ENCODE measurements at regions not wholly inside any gene's neighbourhood (a gene's known extent, or its start where the extent isn't known, plus 50 kb on each side); places are given as distances from the start of the nearest gene placed in this dataset.

GRCh38 chr6:19245656-19246055, 591.5 kb upstream of the ID4 start:
- Histone ChIP-seq H3K27ac (ENCODE audit: insufficient read depth, low read length) (no peak overlapping the region), H2AK5ac (ENCODE audit: low read depth, low read length) (no peak overlapping the region), H2AK9ac (replicated peaks; ENCODE audit: low read depth, low read length, poor library complexity) (no peak overlapping the region), H3K27me3 (ENCODE audit: control insufficient read depth, insufficient read depth, low read length) (no peaks in the 10 kb centered on the region), H4K8ac (ENCODE audit: low read depth in 2 of 2, low read length in 2 of 2) (no peak overlapping the region), H3K4me2 (ENCODE audit: low read depth, low read length) (no peak overlapping the region), H3K9me3 (ENCODE audit: control insufficient read depth, insufficient read depth, low read length) (peaks cover 3% of the 10 kb centered on the region; the same call in 1 of the 2 replicates), H3K18ac (ENCODE audit: low read depth, low read length) (no peak overlapping the region), H3K14ac (replicated peaks; ENCODE audit: low read depth, low read length) (no peak overlapping the region), H3K4ac (ENCODE audit: low read depth, low read length) (no peak overlapping the region), H3K9me1 (ENCODE audit: insufficient read depth, low read length) (no peaks in the 10 kb centered on the region), H3K79me1 (ENCODE audit: low read depth in 1 of 2, low read length in 2 of 2) (no peaks in the 10 kb centered on the region), H2BK15ac (ENCODE audit: low read depth, low read length) (no peak overlapping the region), H4K91ac (ENCODE audit: insufficient read depth, low read depth, low read length) (no peak overlapping the region), H3K36me3 (ENCODE audit: control insufficient read depth, insufficient read depth, low read length) (no peaks in the 10 kb centered on the region), H2AFZ (replicated peaks; ENCODE audit: low read length, poor library complexity) (no peak overlapping the region), H2BK20ac (ENCODE audit: low read depth, low read length) (no peak overlapping the region), H3K4me1 (ENCODE audit: control insufficient read depth, insufficient read depth, low read length) (no peaks in the 10 kb centered on the region), H2BK120ac (ENCODE audit: low read depth, low read length) (no peak overlapping the region), H2BK5ac (ENCODE audit: low read depth, low read length, poor library complexity, severe bottlenecking) (no peak overlapping the region), H3K4me3 (ENCODE audit: insufficient read depth, low read depth, low read length) (no peak overlapping the region), H4K20me1 (ENCODE audit: insufficient read depth, low read length) (no peaks in the 10 kb centered on the region), H4K5ac (ENCODE audit: low read depth, low read length) (no peak overlapping the region), H3K9ac (ENCODE audit: low read depth, low read length) (no peak overlapping the region), H3K56ac (ENCODE audit: extremely low read depth, insufficient read depth, low read length) (no peak overlapping the region), H3K23ac (ENCODE audit: low read depth, low read length) (no peak overlapping the region)
- BruUV-seq (replicated peaks), result no TSS peak
- DNase-seq (no peak), ATAC-seq (ENCODE audit: low read depth) (no peak)
- ChIA-PET CTCF (no interaction called here), POLR2A (ENCODE audit: unreplicated experiment) (no interaction called here)
- intact Hi-C loops (cut with micrococcal nuclease) (no loop called here), in situ Hi-C loops (cut with MboI; ENCODE audit: low sequenced_read_pairs) (no loop called here), dilution Hi-C loops (cut with HindIII; ENCODE audit: low sequenced_read_pairs, unreplicated experiment) (no loop called here)
- WGBS, 2 experiments (ENCODE audit: extremely low coverage in 2 of 2, insufficient read length in 1 of 2), result no CpG with 5 or more reads among the region's 1 CpG
- TF ChIP-seq CTCF (conservative IDR thresholded peaks at IDR 0.05; ENCODE audit: low read depth, low read length) (no peak), MXI1 (IDR thresholded peaks at IDR 0.05; ENCODE audit: borderline replicate concordance, low read depth, low read length) (no peak), RCOR1 (IDR thresholded peaks at IDR 0.05; ENCODE audit: insufficient replicate concordance, low read length) (no peak), USF2 (IDR thresholded peaks at IDR 0.05; ENCODE audit: low read depth, low read length) (no peak), CHD1 (IDR thresholded peaks at IDR 0.05; ENCODE audit: low read depth, low read length) (no peak), NFE2L2 (IDR thresholded peaks at IDR 0.05; ENCODE audit: low read depth, low read length) (no peak), CEBPB (IDR thresholded peaks at IDR 0.05; ENCODE audit: low read depth, low read length) (no peak), MAZ (IDR thresholded peaks at IDR 0.05; ENCODE audit: borderline replicate concordance, low read depth, low read length) (no peak), RAD21 (IDR thresholded peaks at IDR 0.05; ENCODE audit: low read length) (no peak), BHLHE40 (IDR thresholded peaks at IDR 0.05; ENCODE audit: low read depth, low read length) (no peak), ELK1 (IDR thresholded peaks at IDR 0.05; ENCODE audit: borderline replicate concordance, low read depth, low read length) (no peak)

All from IMR-90 (cell line).